ENCODE measurements at regions not wholly inside any gene's neighbourhood (a gene's known extent, or its start where the extent isn't known, plus 50 kb on each side); places are given as distances from the start of the nearest gene placed in this dataset.
"Not testable (repeated sequence)": the region's sequence is repeated elsewhere in the genome, so short reads cannot be mapped to it uniquely, and the experiment has no call there.

DNA sequence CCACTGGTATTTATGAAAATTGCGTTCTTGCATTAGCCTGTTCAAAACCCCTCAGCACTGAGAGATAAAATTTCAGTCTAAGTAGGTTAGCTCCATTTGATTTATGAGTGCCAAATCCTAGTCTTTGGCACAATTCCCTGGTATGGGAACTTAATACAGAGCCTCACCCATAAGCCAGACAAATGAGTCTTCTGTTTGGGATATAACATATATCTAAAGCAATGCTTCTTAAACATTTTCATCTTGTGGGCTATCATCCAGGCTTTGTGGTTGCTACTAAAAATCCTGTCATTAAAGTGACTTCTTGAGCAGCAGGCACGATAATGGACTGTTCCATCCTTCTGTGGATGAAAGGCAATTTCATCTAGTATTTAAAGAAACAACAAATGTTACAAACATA lies 419.5 kb upstream of the ACTBL2 start:
- peak; percentile 14 for DNase-seq (ENCODE audit: low read depth)

DNA sequence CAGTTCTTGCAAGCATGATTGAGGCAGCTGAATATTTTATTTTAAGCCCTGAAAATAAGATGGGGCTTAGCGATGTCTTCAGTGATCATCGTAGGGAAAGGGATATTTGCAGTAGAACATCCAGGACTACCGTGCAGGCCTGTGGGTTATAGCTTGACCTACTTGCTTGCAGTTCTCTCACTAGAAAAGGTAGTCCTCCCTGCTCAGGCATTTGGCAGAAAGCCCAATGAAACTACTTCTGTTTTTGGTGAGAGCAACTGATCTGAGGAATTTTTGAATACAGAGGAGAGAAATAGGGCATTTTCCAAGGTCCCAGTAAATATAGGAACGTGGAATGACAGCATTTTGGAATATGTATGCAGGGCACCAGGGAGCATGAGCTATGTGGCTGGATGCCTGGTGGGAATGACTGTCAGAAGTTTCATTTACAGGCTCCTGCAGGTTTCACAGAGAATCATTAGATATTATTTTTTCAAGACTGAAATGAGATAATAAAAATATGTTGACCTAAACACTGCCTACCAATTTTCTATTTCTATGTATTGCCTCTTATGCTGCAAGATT lies 417.9 kb upstream of the ACTBL2 start:
- DNase-seq (ENCODE audit: low read depth) = no peak

DNA sequence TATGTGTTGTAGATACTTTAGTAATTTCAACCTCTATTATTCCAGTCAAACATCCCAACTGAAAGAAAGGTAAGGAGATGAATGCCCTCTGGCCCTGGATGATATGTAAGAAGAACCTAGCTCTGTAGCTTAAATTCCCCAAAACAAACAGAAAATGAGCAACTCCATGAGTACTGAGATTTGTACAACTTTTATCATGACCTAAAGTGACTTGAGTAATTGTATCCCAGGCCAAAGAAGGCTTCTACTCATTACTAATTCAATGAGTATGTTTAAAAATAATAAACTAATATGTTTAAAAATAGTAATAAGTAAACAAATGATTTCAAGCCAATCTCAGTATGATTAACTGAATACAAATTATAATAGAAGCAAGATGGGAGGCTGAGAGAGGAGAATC lies 414.0 kb upstream of the ACTBL2 start:
- no peak for DNase-seq (ENCODE audit: low read depth)

DNA sequence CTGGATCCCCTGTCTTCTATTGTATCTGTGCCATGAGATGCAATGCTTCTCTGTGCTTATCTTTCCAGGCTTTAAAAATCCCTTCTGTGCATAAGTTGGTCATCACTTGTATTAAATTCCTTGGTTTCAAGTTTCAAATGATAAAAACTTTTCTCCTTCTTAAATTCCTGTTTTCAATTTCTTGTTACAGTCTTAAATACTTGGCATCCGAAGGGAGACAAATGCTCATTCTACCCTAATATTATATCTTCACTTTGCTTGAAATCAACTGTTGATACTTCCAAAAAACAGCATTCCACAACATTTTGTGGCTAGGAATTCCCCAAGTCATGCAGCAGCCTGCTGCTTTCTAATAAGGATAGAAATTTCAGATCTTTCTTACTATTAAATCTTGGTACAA lies 413.2 kb upstream of the ACTBL2 start:
- DNase-seq (ENCODE audit: low read depth) = peak; percentile 45

DNA sequence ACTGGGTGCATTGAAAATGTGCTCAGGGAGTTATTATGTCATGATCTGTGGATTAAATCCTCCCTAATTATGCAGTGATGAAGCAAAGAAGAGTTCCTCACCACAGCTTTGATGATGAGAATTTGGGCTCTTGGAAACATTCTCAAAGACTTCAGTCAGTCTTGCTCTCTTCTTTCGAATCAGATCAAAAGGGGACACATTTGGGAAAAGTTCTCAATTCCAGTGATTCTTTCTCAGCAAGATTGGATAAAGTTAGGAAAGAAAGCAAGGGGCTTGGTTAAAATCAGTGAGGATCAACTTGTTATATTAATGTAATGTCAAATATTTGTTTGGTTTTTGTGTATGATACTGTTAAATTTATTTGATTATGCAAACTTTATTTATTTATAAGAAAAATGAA lies 411.3 kb upstream of the ACTBL2 start:
- DNase-seq (ENCODE audit: low read depth) = no peak

DNA sequence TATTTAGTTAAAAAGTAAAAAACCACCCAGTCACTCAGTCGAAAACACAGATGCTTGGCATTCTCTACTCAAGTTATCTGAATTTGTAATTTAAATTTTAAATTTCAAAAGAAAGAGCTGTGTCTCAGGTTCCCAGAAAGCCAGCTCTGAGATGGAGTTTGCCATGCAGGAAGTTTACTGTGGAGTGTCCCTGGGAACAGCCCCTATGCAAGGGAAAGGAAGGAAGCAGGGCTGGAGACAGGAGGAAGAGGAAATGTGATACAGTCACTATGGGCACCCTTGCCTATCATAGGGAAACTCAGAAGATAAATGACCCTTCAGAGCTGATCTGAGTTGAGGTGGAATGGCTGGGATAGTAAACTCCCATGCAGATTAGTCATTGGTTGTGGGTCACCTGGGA lies 408.8 kb upstream of the ACTBL2 start:
- DNase-seq (ENCODE audit: low read depth) = no peak

DNA sequence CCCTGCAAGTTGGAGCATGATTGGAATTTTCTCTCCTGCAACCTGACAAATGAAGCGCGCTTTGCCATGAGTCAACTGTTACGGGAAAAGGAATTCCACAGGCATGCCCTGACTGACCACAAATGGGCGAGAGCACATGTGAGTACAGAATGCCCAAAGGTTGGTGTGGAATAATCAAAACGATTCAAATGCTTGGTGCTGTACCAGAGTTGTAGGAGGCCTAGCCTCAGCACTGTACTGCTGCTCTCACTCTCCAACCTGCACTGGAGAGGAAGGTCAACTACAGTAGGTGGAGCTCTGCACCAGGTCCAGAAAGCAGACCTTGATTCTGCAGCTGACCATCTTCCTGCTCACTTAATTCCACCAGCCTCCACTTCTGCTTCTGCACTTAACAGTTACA lies 406.9 kb upstream of the ACTBL2 start:
- DNase-seq (ENCODE audit: low read depth) = peak; percentile 89

DNA sequence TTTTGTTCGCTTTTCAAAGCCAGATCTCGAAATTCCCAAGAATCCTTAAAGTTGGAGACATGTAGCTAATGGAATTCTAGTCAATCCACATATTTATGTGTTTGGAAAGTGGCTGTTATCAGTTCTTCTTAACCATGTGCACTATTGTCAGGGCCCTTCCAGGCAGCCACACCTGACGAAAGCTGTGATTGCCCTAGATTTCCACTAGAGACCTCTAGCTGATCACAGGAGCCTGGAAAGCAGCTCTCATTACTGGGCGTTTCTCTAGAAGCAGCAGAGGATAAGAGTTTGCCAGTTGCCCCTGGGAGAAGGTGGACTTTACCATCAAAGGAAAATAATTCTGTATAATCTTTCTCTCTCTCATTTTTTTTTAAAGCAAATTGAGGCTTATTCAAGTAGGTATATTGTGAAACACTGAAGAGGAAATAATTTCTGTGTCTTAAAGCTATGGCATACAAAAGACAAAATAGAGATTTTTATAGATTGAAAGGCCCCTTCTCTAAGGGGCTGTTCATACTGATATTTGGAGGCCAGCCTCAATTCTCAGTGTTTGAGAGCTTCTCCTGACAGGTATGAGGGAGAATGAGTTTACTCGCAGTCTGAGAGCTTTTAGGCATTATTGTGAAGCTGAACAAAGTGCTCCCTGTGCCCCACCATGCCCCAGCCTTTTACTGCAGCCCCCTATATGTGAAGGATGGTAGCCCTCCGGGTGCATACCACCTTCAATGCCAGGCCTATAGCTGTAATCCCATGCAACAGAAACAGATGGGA lies 405.4 kb upstream of the ACTBL2 start:
- DNase-seq (ENCODE audit: low read depth) = peak; percentile 81

DNA sequence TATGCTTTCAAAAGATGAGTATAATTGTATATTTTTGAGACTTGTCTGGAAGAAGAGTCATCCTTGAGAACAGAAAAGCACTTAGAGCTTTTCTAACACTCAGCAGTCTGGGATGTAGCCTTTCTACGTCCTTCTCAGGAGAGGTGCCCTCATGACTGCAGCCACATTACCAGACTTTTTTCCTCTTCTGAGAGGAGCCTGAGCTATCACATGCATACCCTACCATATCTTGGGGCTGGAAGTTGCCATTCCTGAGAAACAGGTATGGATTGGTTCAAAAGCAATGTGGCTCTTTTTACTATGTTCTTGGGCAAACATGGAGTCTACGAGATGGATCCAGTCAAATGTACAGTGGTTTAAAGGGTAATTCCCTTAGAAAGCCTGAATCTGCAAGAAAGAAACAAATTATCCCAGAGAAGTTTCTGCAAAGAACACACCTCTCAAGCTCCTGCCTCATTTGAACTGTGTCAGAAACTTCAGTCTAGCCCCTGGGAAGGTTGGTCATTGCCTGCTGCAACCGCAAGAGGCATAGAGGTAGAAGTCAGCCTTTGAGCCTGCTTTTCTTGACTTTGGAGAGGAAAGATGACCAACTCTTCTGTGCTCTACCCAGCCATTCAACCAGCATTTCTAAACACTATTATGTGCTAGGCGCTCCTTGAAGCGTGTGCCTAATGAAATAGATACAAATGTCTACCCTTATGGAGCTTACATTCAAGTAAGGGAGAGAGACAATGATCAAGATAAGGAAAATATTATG lies 401.9 kb upstream of the ACTBL2 start:
- no peak for DNase-seq (ENCODE audit: low read depth)

DNA sequence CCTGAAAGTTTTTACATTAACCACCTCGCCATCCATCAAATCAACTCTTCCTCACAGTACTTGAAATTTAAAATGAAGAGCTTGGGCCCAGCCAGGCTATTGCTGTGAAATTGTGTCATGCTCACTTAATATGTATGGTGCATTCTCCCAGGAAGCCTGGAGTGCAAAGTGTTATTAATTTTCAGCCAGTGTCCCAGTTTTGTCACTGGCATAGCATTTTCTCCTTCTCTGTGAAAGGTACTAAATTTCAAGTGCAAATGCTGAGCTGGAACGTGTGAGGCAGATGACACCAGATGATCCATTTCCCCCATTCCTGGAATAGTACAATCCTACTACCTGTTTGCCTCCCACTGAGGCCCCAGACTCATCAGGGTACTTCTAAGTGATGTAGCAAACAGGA lies 397.6 kb upstream of the ACTBL2 start:
- DNase-seq (ENCODE audit: low read depth) = no peak

DNA sequence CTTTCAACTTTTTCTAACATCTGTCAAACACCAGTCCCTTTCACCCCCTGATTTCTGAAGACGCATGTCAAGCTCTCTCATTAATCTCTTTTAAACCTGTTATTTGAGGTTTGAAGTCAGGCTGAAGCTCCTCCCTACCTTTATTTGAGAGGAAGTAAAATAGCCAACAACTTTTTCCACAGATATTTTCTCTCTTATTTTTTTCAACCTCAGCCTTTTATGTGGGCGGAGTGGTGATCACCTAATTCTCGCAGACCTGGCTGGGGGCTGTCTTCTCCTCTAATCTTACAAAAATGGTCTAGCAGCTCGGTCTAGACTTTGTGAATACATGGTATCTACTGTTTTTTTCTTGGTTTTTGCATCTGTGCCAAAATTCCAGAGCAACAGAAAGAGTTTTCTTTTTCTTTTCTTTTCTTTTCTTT lies 395.7 kb upstream of the ACTBL2 start:
- no peak for DNase-seq (ENCODE audit: low read depth)

DNA sequence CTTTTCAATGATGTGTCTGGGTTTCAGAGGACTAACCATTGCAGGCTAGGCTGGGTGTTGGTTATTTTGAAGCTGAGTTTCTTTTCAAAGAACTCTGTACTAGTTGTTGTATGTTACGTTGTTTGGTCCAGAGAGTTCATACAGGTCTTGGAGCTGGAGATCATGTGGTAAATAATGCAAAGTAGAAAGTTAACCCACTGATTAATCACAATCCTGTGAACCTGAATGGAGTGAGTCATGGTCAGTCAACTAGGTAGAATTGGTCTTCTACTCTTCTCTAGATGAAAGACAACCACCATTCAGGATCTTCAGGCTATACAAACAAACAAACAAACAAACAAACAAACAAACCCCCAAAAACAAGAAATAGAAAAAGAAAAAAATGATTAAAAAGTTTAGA lies 388.9 kb upstream of the ACTBL2 start:
- no peak for DNase-seq (ENCODE audit: low read depth)

DNA sequence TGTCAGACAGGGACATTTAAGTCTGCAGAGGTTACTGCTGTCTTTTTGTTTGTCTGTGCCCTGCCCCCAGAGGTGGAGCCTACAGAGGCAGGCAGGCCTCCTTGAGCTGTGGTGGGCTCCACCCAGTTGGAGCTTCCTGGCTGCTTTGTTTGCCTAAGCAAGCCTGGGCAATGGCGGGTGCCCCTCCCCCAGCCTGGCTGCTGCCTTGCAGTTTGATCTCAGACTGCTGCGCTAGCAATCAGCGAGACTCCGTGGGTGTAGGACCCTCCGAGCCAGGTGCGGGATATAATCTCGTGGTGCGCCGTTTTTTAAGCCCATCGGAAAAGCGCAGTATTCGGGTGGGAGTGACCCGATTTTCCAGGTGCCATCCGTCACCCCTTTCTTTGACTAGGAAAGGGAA lies 387.7 kb upstream of the ACTBL2 start:
- DNase-seq (ENCODE audit: low read depth) = not testable (repeated sequence)

DNA sequence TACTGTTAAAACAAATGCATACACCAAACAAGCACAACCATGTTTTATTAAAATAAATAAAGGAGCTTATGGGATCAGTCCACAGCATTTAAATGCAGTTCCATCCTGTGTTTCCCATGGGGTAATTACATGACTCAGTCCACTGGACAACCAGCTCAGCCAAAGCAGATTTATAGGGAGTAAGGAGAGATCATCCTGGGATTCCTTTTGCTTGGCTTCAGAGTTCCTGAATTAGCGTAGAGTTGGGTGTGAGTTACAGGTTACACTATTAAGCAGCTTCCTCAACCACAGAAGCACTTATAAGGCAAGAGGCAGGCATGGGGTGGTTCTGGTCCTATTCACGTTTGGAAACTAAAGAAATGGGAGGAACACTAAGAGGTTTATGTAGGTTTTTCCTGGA lies 381.1 kb upstream of the ACTBL2 start:
- DNase-seq (ENCODE audit: low read depth) = peak; percentile 72

DNA sequence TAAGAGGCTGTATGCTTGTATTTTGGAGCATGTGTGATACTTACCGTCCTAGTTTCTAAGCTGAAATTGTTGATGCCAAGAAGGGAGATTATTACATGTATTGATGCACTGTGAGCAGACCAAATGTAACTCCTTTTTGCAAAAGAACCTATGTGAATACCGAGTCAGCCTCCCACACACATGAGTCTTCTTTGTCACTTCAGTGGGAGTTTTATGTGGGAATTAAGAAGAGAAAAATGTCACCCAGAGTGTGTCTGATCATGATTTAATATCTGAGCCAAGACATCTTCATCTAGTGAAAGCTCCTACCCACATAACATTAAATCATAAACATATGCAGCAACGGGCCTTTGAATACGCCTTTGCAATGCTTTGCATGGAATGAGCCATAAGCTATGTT lies 380.3 kb upstream of the ACTBL2 start:
- DNase-seq (ENCODE audit: low read depth) = no peak

DNA sequence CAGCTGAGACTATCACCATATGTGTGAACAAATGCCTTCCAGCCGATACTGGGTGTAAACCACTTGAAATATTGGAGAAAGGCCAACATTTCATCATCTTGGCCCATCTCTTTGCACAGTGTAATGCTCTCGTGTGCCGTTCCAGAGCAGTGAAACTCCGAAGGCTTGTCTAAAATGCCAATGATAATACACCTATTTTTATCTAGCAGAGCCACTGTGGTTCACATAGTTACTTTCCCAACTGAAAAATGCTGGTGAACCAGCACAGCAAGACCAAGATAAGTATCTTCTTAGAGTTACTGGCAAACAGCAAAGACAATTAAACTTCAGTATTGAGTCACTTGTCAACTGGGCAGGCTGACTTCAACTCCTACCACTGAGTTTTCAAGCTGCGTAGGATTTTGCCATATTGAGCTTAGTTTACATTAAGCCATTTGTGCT lies 379.9 kb upstream of the ACTBL2 start:
- peak; percentile 38 for DNase-seq (ENCODE audit: low read depth)

DNA sequence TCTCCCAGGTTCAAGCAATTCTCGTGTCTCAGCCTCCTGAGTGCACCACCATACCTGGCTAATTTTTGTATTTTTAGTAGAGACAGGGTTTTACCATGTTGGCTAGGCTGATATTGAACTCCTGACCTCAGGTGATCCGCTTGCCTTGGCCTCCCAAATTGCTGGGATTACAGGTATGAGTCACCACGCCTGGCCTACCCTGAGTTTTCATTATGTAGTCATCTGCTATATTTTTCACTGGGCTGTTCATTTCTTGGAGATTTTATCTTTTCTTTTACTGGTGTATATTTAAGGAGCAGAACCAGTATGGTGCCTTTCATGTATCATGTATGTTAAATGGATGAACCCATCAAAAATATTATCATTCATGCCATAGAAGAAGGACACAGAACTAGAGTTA lies 377.0 kb upstream of the ACTBL2 start:
- DNase-seq (ENCODE audit: low read depth) = no peak

DNA sequence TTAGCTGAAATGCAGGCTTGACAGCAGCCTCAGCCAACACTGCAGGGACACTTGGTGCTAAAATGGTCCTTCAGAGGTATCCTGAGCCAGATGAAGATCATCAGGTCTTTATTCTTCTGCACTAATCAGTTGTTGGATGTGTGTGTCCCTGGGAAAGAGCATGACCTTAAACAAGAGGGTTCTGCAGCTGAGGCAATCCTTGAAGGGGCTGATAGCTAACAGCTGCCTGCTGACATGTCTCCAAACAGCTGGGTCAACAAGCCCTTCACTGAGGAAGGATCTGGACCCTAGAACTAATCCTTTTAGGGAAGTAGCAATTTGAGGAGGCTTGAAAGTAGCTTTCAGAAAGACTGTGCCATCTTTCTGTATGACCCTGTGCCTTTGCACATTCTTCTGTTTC lies 376.3 kb upstream of the ACTBL2 start:
- peak; percentile 68 for DNase-seq (ENCODE audit: low read depth)

DNA sequence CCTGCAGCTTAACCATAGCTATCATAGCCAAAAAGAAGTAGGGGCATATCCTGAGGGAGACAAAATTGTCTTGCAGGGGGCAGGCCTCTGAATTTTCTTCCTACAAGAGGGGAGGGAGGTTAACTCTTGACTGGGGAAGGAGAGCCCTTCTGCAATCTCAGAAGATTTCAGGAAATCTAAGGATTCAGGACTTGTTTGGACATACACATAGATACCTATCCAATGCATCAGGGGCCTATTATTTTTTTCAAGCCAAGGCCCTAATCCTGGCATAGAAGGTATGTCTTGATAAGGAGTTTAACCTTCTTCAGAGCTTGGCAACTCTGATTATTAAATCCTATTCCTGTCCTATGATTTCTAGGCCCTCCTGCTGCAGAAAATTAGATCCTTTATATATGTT lies 375.1 kb upstream of the ACTBL2 start:
- no peak for DNase-seq (ENCODE audit: low read depth)

DNA sequence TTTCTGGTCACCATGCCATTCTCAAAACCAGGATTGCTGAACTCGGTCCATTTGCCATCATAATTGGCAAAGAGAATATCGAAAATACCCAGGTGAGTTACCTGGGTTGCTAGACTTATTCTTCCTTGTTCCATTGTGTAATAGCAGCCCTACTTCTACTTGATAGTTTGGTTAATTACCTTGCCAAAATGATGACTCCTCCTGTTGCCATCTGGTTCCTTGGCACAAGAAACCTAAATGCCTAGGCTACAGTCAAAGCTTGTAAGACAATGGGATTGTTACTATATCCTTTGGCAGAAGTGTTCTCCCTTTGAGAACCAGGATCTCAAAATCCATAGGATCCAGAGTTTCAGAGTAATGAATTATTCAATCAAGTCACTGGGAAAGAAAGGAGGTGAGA lies 373.2 kb upstream of the ACTBL2 start:
- no peak for DNase-seq (ENCODE audit: low read depth)

DNA sequence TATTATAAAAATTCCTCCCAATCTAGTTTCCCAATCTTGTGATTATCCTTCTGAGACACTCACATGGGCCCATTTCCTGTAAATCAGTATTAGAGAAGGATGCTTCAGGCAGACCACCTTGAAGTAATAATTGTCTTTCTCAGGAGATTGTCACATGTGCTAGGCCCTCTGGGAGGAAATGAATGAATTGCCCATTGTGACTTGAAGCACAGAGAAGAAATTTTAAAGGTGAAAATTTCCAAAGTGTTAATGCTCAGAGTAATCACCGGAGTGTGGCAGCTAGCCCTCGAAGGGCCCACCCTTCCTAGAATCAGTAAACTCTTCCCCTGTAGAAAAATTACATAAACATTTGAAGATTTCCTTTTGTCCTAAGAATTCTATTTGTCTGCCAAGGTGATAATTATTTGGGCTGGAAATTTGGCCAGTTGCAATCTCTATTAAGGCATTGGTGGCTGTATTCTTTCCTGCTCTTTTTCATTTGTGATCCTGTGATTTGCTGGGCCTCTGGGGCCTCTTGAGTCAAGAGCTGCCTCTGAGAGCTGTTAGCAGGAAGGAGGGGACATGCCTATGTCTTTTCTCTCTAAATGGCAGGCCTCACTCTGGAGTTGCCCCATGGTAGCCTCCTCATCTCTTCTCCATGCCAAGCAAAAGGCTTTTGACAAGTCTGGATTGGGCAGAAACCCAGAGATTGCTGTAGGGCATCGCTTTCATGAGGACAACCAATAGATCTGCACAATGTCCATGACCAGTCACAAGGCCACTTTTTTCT lies 371.5 kb upstream of the ACTBL2 start:
- DNase-seq (ENCODE audit: low read depth) = no peak

DNA sequence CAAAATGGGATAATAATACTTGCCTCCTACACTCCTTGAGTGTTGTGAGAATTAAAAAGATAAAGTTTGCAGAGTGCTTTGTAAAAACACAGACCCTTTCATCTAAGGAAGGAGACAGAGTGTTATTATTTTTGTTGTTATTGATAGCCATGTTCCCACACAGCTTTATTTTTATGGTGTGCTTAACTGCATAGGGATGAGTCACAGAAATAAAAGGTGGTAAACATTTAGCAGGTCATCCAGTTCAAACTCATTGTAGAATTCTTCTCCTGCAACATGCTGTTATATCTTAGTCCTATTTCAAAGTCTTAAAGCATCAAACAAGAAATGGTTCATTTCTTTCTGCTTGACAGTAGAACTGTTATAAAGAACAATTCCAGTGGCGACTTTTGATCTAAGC lies 367.5 kb upstream of the ACTBL2 start:
- no peak for DNase-seq (ENCODE audit: low read depth)
